PC-3 (cell line): ENCODE measurements at regions not wholly inside any gene's neighbourhood (a gene's known extent, or its start where the extent isn't known, plus 50 kb on each side); places are given as distances from the start of the nearest gene placed in this dataset.
A peak's percentile ranks its signal among the peaks of the same experiment; 100 is the strongest.

ENCODE experiments used
- ATAC-seq: fragments of 200-7000 bp; cut with Tn5 transposase; 2 replicates; pipeline ENCODE4 v1.9.1; 2020; ENCODE audit warnings: mild to moderate bottlenecking, moderate library complexity
- BruUV-seq: library from RNA; stranded (reverse); fragments of 400-500 nt; replicated peaks from 2 replicates; lab custom pipeline; 2021; lab: Mats Ljungman, UMichigan
- CTCF ChIA-PET: fragments of 300-600 bp; sonication (Branson Sonifier 250); formaldehyde crosslinking; loops from one replicate; lab custom pipeline; 2022; ENCODE audit warnings: antibody characterized with exemption; lab: Charles Lee
- POLR2A ChIA-PET: fragments of 300-600 bp; sonication (Branson Sonifier 250); formaldehyde crosslinking; loops from one replicate; lab custom pipeline; 2022; ENCODE audit warnings: antibody characterized with exemption; ENCODE audit not compliant: unreplicated experiment; lab: Charles Lee
- DNase-seq: peaks from one replicate; pipeline ENCODE4 v3.0.0-alpha.2; 2015
- H2AFZ ChIP-seq: fragments of 300-600 bp; sonication (generic); 2 replicates; pipeline ENCODE4 v1.6.0; 2016; ENCODE audit warnings: antibody characterized with exemption, low read length
- H3F3A ChIP-seq: fragments of 300-600 bp; sonication (generic); one replicate; pipeline ENCODE4 v1.6.0; 2017; ENCODE audit warnings: antibody characterized with exemption, low read length, control low read depth, mild to moderate bottlenecking; ENCODE audit not compliant: unreplicated experiment
- H3K27ac ChIP-seq: fragments of 300-600 bp; sonication (generic); 2 replicates; pipeline ENCODE4 v1.5.1; 2016; ENCODE audit warnings: mild to moderate bottlenecking, low read length
- H3K27me3 ChIP-seq: fragments of 300-600 bp; sonication (generic); 2 replicates; pipeline ENCODE4 v1.6.1; 2016; ENCODE audit warnings: low read length, mixed read lengths
- H3K36me3 ChIP-seq: fragments of 300-600 bp; sonication (generic); 2 replicates; pipeline ENCODE4 v1.6.1; 2016; ENCODE audit warnings: low read depth, mixed run types, low read length, mixed read lengths
- H3K4me1 ChIP-seq: fragments of 300-600 bp; sonication (generic); 2 replicates; pipeline ENCODE4 v1.5.1; 2016; ENCODE audit warnings: low read length; ENCODE audit not compliant: insufficient read depth
- H3K4me2 ChIP-seq: fragments of 300-600 bp; sonication (generic); 2 replicates; pipeline ENCODE4 v1.6.0; 2016; ENCODE audit warnings: low read length
- H3K4me3 ChIP-seq: fragments of 300-600 bp; sonication (generic); 2 replicates; pipeline ENCODE4 v1.5.1; 2016; ENCODE audit warnings: mild to moderate bottlenecking, low read length, mixed read lengths
- H3K79me2 ChIP-seq: fragments of 300-600 bp; sonication (generic); 2 replicates; pipeline ENCODE4 v1.6.1; 2017; ENCODE audit warnings: low read length, mixed read lengths
- H3K9ac ChIP-seq: fragments of 300-600 bp; sonication (generic); 2 replicates; pipeline ENCODE4 v1.6.0; 2016; ENCODE audit warnings: mild to moderate bottlenecking, low read length
- H3K9me2 ChIP-seq: fragments of 300-600 bp; sonication (generic); replicated peaks from 2 replicates; pipeline ENCODE4 v1.6.1; 2016; ENCODE audit warnings: mixed run types, low read length, mixed read lengths
- H3K9me3 ChIP-seq: fragments of 300-600 bp; sonication (generic); 2 replicates; pipeline ENCODE4 v1.6.1; 2016; ENCODE audit warnings: low read length, mixed read lengths
- H4K20me1 ChIP-seq: fragments of 300-600 bp; sonication (generic); 2 replicates; pipeline ENCODE4 v1.6.1; 2016; ENCODE audit warnings: low read length, mixed read lengths
- EZH2 ChIP-seq: fragments of 300-600 bp; sonication (generic); IDR thresholded peaks from one replicate; pipeline ENCODE4 v1.6.1; 2017; ENCODE audit warnings: antibody characterized with exemption, mild to moderate bottlenecking, low read length; ENCODE audit not compliant: unreplicated experiment
- EZH2phosphoT487 ChIP-seq: fragments of 300-600 bp; sonication (generic); IDR thresholded peaks from 2 replicates; pipeline ENCODE4 v1.6.1; 2018; ENCODE audit warnings: mild to moderate bottlenecking, antibody characterized with exemption, low read length, borderline replicate concordance
- intact Hi-C: fragments of 100-400 bp; cut with micrococcal nuclease; formaldehyde crosslinking; loops from 2 replicates; pipeline ENCODE4 v1.9.0; 2023
- TF ChIP-seq, protein P1 (sequence below): fragments of 300-600 bp; sonication (generic); conservative IDR thresholded peaks from 2 replicates; pipeline ENCODE4 v1.5.1; 2017; ENCODE audit warnings: antibody characterized with exemption, low read depth, mild to moderate bottlenecking, low read length

DNA sequence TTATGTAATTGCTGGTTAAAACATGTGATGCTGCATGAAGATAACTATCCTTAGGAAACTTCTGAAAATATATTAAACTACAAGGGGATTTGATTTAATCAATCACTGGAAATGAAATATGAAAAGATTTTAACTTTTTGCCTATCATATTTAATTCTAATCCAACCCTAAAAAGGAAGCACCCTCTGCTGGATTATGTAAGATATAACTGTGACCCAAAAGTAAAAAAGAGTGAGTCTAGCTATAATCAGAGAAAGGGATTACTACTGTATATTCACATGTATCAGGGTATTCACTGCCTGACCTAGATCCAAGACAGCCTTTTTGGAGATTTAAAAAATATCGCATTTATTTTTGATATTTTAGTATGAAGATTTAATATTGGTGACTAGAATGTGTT lies 295.5 kb downstream of the MDFIC start:
- Histone ChIP-seq H3K4me1 (peaks cover 6% of the 10 kb centered on the region; the same call in 1 of the 2 replicates), H3K36me3 (no peaks in the 10 kb centered on the region), H3K4me3 (no peak overlapping the region), H3K27ac (no peak overlapping the region), H3K79me2 (no peaks in the 10 kb centered on the region), H3K9ac (no peak overlapping the region), H4K20me1 (no peaks in the 10 kb centered on the region), H3K9me2 (no peaks in the 10 kb centered on the region), H3F3A (no peaks in the 10 kb centered on the region), H3K4me2 (no peak overlapping the region), H2AFZ (no peak overlapping the region), H3K9me3 (no peaks in the 10 kb centered on the region), H3K27me3 (no peaks in the 10 kb centered on the region)
- intact Hi-C loops = loop anchor here (1.0 to 10.0 kb wide), 5 partner anchors 80 to 793 kb away; partner anchors contain the start of gene MDFIC
- DNase-seq = peak; percentile 34
- no TSS peak for BruUV-seq
- CTCF ChIA-PET = interaction anchor here (0.6 to 1.8 kb wide), 4 partner anchors 14 to 352 kb away, joined by 3 to 12 read pairs (median 4); no protein-coding TSS in a partner anchor
- POLR2A ChIA-PET = no interaction called here
- peak; percentile 38; the same call in 1 of the 2 replicates for ATAC-seq
- TF ChIP-seq EZH2phosphoT487 (no peak), EZH2 (no peak)
- TF ChIP-seq, protein P1, sequence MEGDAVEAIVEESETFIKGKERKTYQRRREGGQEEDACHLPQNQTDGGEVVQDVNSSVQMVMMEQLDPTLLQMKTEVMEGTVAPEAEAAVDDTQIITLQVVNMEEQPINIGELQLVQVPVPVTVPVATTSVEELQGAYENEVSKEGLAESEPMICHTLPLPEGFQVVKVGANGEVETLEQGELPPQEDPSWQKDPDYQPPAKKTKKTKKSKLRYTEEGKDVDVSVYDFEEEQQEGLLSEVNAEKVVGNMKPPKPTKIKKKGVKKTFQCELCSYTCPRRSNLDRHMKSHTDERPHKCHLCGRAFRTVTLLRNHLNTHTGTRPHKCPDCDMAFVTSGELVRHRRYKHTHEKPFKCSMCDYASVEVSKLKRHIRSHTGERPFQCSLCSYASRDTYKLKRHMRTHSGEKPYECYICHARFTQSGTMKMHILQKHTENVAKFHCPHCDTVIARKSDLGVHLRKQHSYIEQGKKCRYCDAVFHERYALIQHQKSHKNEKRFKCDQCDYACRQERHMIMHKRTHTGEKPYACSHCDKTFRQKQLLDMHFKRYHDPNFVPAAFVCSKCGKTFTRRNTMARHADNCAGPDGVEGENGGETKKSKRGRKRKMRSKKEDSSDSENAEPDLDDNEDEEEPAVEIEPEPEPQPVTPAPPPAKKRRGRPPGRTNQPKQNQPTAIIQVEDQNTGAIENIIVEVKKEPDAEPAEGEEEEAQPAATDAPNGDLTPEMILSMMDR = peak; percentile 59

DNA sequence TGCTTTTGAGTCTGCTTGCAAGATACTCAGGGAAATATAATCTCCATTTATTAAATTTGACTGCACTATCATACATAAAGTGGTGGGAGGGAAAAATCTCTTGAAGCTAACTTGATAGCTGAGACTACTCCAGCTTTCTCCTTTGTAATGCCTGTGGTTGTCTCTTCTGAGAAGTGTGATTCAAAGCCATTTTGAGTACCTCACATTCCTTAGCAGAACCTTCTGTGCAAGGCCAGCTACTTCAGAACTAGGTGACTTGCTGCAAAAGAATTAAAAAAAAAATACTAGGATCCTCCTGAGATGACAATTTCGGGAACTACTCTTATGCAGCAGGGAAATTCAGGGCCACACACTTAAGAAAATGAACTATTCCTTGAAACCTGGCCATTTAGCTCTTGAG lies 294.8 kb downstream of the MDFIC start:
- Histone ChIP-seq H3K9me2 (no peaks in the 10 kb centered on the region), H4K20me1 (no peaks in the 10 kb centered on the region), H3K27me3 (no peaks in the 10 kb centered on the region), H3K27ac (no peak overlapping the region), H3K4me3 (no peak overlapping the region), H3K79me2 (no peaks in the 10 kb centered on the region), H3K4me1 (peaks cover 6% of the 10 kb centered on the region; the same call in 1 of the 2 replicates), H2AFZ (peak overlapping the region; percentile 9; the same call in 1 of the 2 replicates), H3K36me3 (no peaks in the 10 kb centered on the region), H3K4me2 (no peak overlapping the region), H3F3A (no peaks in the 10 kb centered on the region), H3K9me3 (no peaks in the 10 kb centered on the region), H3K9ac (no peak overlapping the region)
- no peak for ATAC-seq
- CTCF ChIA-PET = interaction anchor here (0.6 to 1.8 kb wide), 2 partner anchors 329 to 352 kb away, joined by 3 to 12 read pairs; no protein-coding TSS in a partner anchor
- DNase-seq = no peak
- POLR2A ChIA-PET = no interaction called here
- no TSS peak for BruUV-seq
- intact Hi-C loops = loop anchor here (1.0 to 10.0 kb wide), 5 partner anchors 79 to 792 kb away; partner anchors contain the start of gene MDFIC
- TF ChIP-seq, protein P1 = no peak
- TF ChIP-seq EZH2 = no peak
- TF ChIP-seq EZH2phosphoT487 = no peak

DNA sequence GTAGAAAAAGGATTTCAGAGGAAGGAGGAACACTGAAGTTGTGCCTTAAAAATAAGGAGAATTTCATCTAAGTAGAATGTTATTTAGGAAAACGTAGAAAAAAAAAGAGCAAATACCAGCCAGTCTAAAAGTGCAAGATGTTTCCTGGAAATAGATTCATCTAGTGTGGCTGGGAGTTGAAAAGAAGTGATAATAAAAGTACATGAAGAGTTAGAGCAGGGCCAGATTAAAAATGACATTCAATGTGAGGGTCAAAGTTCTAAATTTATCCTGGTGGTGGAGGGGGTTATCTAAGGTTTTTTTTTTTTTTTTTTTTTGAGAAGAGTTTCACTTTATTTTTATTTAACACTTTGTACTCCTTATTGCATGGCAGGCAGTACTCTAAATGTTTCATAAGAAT lies 289.3 kb downstream of the MDFIC start:
- Histone ChIP-seq H3K4me1 (no peaks in the 10 kb centered on the region; the same call in 1 of the 2 replicates), H3K9me2 (no peaks in the 10 kb centered on the region), H3K4me2 (no peak overlapping the region), H3K9ac (no peak overlapping the region), H3K36me3 (no peaks in the 10 kb centered on the region), H3F3A (no peaks in the 10 kb centered on the region), H3K27ac (no peak overlapping the region), H2AFZ (no peak overlapping the region), H4K20me1 (no peaks in the 10 kb centered on the region), H3K9me3 (no peaks in the 10 kb centered on the region), H3K79me2 (no peaks in the 10 kb centered on the region), H3K27me3 (no peaks in the 10 kb centered on the region), H3K4me3 (no peak overlapping the region)
- ATAC-seq = no peak
- TF ChIP-seq EZH2phosphoT487 = no peak
- TF ChIP-seq EZH2 = no peak
- TF ChIP-seq, protein P1 = no peak
- CTCF ChIA-PET = no interaction called here
- intact Hi-C loops = loop anchor here (10.0 kb wide), 2 partner anchors 556 to 786 kb away; no protein-coding TSS in a partner anchor
- no TSS peak for BruUV-seq
- DNase-seq = no peak
- POLR2A ChIA-PET = no interaction called here
